Activated CD4-positive, alpha-beta memory T cell treated with anti-CD3 and anti-CD28 coated beads, Interleukin-2, amount 10 ng/mL, durations not matched to agents 7 days and 5 days (primary cell): ENCODE measurements at regions not wholly inside any gene's neighbourhood (a gene's known extent, or its start where the extent isn't known, plus 50 kb on each side); places are given as distances from the start of the nearest gene placed in this dataset.
"Not testable (repeated sequence)": the region's sequence is repeated elsewhere in the genome, so short reads cannot be mapped to it uniquely, and the experiment has no call there.

Source experiments
- CTCF ChIA-PET: fragments of 350-600 bp; sonication (Branson Sonifier 250); formaldehyde crosslinking; loops from one replicate; lab custom pipeline; 2021; ENCODE audit warnings: antibody characterized with exemption, inconsistent platforms; lab: Charles Lee
- POLR2A ChIA-PET: fragments of 350-600 bp; sonication (Branson Sonifier 250); formaldehyde crosslinking; loops from one replicate; lab custom pipeline; 2021; ENCODE audit warnings: antibody characterized with exemption; lab: Charles Lee
- DNase-seq: peaks from one replicate; pipeline ENCODE4 v3.0.0-alpha.2; 2020
- H3K27ac Mint-ChIP-seq: one replicate; pipeline ENCODE4 v1.8.0; 2021; ENCODE audit warnings: mild to moderate bottlenecking, mixed read lengths
- H3K27me3 Mint-ChIP-seq: one replicate; pipeline ENCODE4 v1.8.0; 2021; ENCODE audit warnings: mixed read lengths
- H3K36me3 Mint-ChIP-seq: one replicate; pipeline ENCODE4 v1.8.0; 2021; ENCODE audit warnings: low read depth, mixed read lengths
- H3K4me1 Mint-ChIP-seq: one replicate; pipeline ENCODE4 v1.8.0; 2021; ENCODE audit warnings: mixed read lengths
- H3K4me3 Mint-ChIP-seq: one replicate; pipeline ENCODE4 v1.8.0; 2021; ENCODE audit warnings: mild to moderate bottlenecking, mixed read lengths
- H3K9me3 Mint-ChIP-seq: one replicate; pipeline ENCODE4 v1.8.0; 2021; ENCODE audit warnings: mixed read lengths

DNA sequence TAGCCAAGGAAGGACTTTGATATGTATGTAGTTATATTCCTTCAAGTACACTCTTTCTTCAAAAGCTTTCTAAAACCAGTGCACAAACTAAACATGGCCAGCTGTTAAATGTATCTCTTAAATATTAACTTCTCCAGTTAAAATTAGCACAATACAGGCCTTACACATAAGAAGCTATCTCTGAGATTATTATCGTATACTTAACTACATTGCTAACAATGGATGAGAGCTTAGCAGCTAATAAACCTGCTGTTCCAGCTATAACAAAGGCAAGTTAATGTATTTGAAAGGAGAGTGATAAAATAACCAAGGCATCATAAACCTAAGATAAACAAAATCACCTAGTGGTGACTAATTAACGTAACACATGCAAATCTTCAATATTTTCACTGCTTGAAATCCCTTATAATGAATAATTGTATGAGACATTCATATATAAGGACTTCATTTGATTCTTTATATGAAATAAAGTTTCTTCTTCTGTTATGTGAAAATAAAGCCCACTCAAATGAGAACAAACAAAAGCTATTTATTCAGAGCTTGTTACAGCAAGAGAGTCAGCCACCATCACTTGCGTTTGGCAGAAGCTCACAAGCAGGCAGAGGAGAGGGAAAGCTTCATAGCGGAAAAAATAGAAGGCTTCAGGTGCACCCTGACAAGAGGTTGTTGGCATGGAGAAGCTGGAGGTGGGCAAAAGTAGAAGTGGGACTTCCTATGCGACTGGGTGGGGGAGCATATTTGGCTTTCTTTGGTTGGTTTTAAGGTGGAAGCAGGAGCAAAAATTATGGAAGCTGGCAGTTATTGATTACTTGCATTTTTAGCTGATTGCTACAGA, 274.1 kb upstream of the CHRM3 start:
- CTCF ChIA-PET = interaction anchor here (0.7 kb wide), 1 partner anchor 40 kb away, joined by 3 read pairs; no protein-coding TSS in a partner anchor
- no peaks in the 10 kb centered on the region for H3K4me1 Mint-ChIP-seq
- no peaks in the 10 kb centered on the region for H3K9me3 Mint-ChIP-seq
- H3K27ac Mint-ChIP-seq = no peak overlapping the region
- DNase-seq = no peak
- POLR2A ChIA-PET = no interaction called here
- H3K27me3 Mint-ChIP-seq = no peaks in the 10 kb centered on the region
- H3K4me3 Mint-ChIP-seq = no peak overlapping the region
- no peaks in the 10 kb centered on the region for H3K36me3 Mint-ChIP-seq

DNA sequence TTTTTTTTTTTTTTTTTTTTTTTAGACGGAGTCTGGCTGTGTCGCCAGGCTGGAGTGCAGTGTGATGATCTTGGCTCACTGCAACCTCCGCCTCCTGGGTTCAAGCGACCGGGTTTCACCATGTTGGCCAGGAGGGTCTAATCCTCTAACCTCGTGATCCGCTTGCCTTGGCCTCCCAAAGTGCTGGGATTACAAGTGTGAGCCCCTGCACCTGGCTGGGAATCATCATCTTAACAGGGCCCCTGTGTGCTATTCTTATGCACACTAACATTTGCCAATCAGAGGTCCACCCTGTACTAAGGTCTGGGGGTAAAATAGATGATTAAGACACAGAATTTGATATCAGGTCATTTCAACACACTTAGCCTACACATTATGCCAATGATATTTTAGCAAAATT, 278.7 kb upstream of the CHRM3 start:
- H3K36me3 Mint-ChIP-seq = no peaks in the 10 kb centered on the region
- no peaks in the 10 kb centered on the region for H3K4me1 Mint-ChIP-seq
- H3K4me3 Mint-ChIP-seq = no peak overlapping the region
- POLR2A ChIA-PET = no interaction called here
- H3K27me3 Mint-ChIP-seq = no peaks in the 10 kb centered on the region
- H3K9me3 Mint-ChIP-seq = peaks cover 2% of the 10 kb centered on the region
- CTCF ChIA-PET = interaction anchor here (0.7 kb wide), 1 partner anchor 58 kb away, joined by 3 read pairs; no protein-coding TSS in a partner anchor
- no peak overlapping the region for H3K27ac Mint-ChIP-seq
- DNase-seq = no peak

DNA sequence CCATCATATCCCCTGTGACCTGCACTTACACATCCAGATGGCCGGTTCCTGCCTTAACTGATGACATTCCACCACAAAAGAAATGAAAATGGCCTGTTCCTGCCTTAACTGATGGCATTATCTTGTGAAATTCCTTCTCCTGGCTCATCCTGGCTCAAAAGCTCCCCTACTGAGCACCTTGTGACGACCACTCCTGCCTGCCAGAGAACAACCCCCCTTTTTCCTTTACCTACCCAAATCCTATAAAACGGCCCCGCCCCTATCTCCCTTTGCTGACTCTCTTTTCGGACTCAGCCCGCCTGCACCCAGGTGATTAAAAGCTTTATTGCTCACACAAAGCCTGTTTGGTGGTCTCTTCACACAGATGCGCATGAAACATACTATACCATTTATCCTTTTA, 279.7 kb upstream of the CHRM3 start:
- CTCF ChIA-PET, POLR2A ChIA-PET, H3K36me3 Mint-ChIP-seq, H3K4me1 Mint-ChIP-seq, H3K9me3 Mint-ChIP-seq, H3K27me3 Mint-ChIP-seq, H3K4me3 Mint-ChIP-seq, DNase-seq, H3K27ac Mint-ChIP-seq: not testable (repeated sequence)

DNA sequence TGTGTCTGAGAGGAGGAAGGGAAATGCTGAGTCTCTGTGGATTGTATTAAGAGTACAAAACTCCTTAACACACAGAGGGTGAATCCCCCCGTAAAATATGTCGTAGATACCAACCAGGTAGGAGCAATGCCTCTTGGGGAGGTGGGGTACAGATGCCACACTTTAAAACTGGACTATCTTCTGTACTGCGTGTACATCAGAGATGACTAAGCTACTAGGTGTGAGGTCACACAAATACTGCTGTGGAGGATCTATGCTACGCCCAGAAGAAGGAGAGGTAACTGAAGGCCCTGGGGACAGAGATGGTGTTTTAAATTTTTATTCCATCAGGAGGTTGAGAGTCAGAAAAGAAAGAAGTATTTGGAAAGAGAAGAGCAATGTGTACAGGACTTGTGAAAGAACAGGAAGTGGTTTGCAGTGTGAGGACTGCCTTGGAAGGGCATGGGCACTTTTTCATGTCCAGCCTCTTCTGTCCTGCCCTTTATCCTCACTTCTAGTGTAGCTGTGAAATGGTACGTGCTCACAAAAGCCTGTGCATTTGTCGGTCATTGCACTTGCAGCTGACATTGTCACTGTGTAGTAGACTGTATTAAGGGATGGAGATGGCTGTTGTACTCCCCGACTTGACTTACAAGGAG, 287.8 kb upstream of the CHRM3 start:
- H3K9me3 Mint-ChIP-seq = peaks cover 3% of the 10 kb centered on the region
- no peaks in the 10 kb centered on the region for H3K27me3 Mint-ChIP-seq
- DNase-seq = no peak
- no peaks in the 10 kb centered on the region for H3K4me1 Mint-ChIP-seq
- ChIA-PET CTCF (no interaction called here), POLR2A (no interaction called here)
- H3K4me3 Mint-ChIP-seq = no peak overlapping the region
- no peak overlapping the region for H3K27ac Mint-ChIP-seq
- no peaks in the 10 kb centered on the region for H3K36me3 Mint-ChIP-seq

DNA sequence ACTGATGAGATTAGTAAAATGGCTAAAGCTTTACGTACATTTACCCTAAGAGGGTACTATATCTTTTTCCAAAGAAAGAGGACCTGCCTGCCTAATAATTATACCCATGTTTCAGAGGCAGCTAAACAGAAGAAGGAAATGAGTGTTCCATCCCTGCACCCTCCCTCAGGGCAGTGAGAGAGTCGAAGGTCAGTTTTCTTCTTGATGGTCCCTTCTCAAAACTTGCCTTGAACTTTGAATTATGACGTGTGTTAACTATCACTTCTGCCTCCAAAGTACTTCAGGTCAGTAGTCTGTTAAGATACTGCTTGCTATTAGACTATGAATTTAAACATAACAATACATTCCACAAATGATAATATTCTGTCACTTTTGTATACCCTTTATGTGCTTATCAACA, 294.8 kb upstream of the CHRM3 start:
- Mint-ChIP-seq H3K4me3 (no peak overlapping the region), H3K36me3 (no peaks in the 10 kb centered on the region), H3K4me1 (no peaks in the 10 kb centered on the region), H3K9me3 (peaks cover 3% of the 10 kb centered on the region), H3K27me3 (no peaks in the 10 kb centered on the region), H3K27ac (no peak overlapping the region)
- POLR2A ChIA-PET = no interaction called here
- no peak for DNase-seq
- CTCF ChIA-PET = no interaction called here

DNA sequence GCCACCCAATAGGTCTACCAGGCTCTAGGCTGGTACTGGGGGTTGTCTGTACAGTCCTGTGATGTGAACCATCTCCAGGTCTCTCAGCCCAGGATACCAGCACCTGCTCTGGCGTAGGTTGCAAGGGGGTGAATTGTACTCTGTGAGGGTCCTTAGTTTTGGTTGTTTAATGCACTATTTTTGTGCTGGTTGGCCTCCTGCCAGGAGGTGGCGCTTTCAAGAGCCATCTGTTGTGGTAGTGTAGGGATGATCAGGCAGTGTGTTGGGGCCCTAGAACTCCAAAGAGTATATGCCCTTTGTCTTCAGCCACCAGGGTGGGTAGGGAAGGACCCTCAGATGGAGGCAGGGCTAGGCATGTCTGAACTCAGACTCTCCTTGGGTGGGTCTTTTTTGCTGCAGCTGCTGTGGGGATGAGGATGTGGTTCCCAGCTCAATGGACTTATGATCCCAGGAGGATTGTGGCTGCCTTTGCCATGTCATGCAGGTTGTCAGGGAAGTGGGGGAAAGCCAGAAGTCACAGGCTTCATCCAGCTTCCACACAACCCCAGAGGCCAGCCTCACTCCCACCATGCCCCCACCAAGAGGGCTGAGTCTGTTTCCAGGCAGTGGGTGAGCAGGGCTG, 301.8 kb upstream of the CHRM3 start:
- CTCF ChIA-PET = no interaction called here
- POLR2A ChIA-PET = no interaction called here
- Mint-ChIP-seq H3K4me3 (no peak overlapping the region), H3K9me3 (peaks cover 19% of the 10 kb centered on the region), H3K27ac (no peak overlapping the region), H3K4me1 (no peaks in the 10 kb centered on the region), H3K27me3 (no peaks in the 10 kb centered on the region), H3K36me3 (no peaks in the 10 kb centered on the region)
- DNase-seq = no peak

DNA sequence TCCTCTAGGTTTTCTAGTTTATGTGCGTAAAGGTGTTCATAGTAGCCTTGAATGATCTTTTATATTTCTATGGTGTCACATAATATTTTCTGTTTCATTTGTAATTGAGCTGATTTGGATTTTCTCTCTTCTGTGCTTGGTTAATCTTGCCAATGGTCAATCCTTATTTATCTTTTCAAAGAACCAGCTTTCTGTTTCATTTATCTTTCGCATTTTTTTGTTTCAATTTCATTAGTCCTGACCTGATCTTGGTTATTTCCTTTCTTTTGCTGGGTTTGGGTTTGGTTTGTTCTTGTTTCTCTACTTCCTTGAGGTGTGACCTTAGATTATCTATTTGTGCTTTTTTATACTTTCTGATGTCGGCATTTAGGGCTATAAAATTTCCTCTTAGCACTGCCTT, 304.4 kb upstream of the CHRM3 start:
- H3K4me3 Mint-ChIP-seq, H3K36me3 Mint-ChIP-seq, H3K4me1 Mint-ChIP-seq, DNase-seq, H3K27me3 Mint-ChIP-seq, CTCF ChIA-PET, H3K27ac Mint-ChIP-seq, POLR2A ChIA-PET: not testable (repeated sequence)
- H3K9me3 Mint-ChIP-seq = peaks cover 17% of the 10 kb centered on the region

DNA sequence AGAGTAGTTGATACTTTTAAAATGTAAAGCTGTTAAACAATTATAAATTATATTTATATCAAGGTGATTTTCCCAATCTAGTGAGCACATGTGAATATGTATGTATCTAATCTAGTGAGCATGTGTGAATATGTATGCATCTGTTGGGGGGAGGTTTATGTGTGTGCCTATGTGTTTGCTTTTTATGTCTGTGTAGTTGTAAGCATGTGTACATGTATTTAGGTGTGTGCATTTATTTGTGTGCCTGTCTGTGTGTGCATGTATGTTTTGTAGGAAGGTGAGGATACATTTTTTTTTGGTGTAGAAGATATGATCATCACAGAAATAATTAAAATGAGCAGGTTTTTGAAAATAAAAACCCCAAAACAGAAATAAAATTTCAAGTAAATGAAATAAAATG, 318.9 kb upstream of the CHRM3 start:
- DNase-seq = no peak
- CTCF ChIA-PET = no interaction called here
- no peaks in the 10 kb centered on the region for H3K4me1 Mint-ChIP-seq
- H3K9me3 Mint-ChIP-seq = peaks cover 5% of the 10 kb centered on the region
- H3K27ac Mint-ChIP-seq = no peak overlapping the region
- POLR2A ChIA-PET = no interaction called here
- H3K4me3 Mint-ChIP-seq = no peak overlapping the region
- H3K27me3 Mint-ChIP-seq = no peaks in the 10 kb centered on the region
- no peaks in the 10 kb centered on the region for H3K36me3 Mint-ChIP-seq

DNA sequence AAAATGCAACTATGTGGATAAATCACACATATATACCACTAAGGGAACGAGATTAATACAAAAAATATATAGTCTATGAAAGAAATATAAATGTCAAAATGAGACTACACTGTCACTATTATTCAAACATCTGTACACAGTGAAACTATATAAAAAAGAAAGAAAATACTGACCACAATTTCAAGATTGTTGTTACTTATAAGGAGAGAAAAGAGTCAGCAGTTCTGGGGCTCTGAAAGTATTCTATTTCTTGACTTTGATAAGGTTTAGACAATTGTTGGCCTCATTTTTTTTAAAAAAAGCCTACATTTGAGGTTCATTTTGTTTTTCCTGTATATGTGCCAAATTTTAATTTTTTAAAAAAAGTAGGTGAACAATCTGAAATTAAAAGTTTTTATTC, 319.3 kb upstream of the CHRM3 start:
- no peak overlapping the region for H3K4me3 Mint-ChIP-seq

DNA sequence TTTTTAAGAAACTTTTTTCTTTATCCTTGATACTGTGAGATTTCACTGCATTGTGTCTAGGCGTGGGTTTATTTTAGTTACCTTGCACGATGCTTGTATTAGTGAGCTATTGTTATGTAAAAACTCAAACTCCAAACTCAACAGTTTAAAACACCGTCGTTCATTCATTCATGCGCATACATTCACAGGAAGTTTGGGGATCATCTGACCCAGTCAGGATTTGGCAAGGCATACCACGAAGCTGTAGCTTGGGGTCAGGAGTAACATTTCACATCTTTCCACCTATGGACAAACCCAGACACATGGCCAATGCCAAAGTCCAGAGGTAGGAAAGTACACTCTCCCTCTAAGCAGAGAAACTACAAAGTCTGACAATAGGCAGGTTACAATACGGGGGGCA, 324.6 kb upstream of the CHRM3 start:
- Mint-ChIP-seq H3K4me1 (no peaks in the 10 kb centered on the region), H3K27ac (no peak overlapping the region), H3K9me3 (peaks cover 3% of the 10 kb centered on the region), H3K4me3 (no peak overlapping the region), H3K36me3 (no peaks in the 10 kb centered on the region), H3K27me3 (no peaks in the 10 kb centered on the region)
- ChIA-PET CTCF (no interaction called here), POLR2A (no interaction called here)
- DNase-seq = no peak

More for the DNA sequence above, 319.3 kb upstream of the CHRM3 start:
- Mint-ChIP-seq H3K4me1 (no peaks in the 10 kb centered on the region), H3K27me3 (no peaks in the 10 kb centered on the region), H3K36me3 (no peaks in the 10 kb centered on the region), H3K27ac (no peak overlapping the region), H3K9me3 (peaks cover 5% of the 10 kb centered on the region)
- CTCF ChIA-PET = no interaction called here
- DNase-seq = no peak
- POLR2A ChIA-PET = no interaction called here

DNA sequence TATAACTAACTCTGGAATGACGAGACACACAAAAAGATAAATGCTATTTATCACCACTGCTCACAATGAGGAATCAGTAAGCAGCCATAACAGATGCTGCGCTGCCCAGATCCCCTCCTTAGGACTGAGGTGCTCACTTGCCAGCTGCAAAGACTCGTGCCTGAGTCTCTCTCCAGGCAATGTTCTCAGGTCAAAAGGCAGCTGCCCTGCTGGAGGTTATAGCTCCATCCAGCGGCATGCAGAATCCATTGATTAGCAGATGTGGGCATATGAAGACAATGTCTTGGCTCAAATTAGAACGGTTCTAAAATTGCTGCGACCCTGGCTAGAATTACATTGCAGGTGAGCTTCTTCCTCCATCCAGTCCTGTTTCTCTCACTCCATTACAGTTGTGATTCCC, 328.2 kb upstream of the CHRM3 start:
- Mint-ChIP-seq H3K4me3 (no peak overlapping the region), H3K36me3 (no peaks in the 10 kb centered on the region), H3K9me3 (peaks cover 23% of the 10 kb centered on the region), H3K27ac (no peak overlapping the region), H3K27me3 (no peaks in the 10 kb centered on the region), H3K4me1 (no peaks in the 10 kb centered on the region)
- POLR2A ChIA-PET = no interaction called here
- DNase-seq = no peak
- CTCF ChIA-PET = no interaction called here

DNA sequence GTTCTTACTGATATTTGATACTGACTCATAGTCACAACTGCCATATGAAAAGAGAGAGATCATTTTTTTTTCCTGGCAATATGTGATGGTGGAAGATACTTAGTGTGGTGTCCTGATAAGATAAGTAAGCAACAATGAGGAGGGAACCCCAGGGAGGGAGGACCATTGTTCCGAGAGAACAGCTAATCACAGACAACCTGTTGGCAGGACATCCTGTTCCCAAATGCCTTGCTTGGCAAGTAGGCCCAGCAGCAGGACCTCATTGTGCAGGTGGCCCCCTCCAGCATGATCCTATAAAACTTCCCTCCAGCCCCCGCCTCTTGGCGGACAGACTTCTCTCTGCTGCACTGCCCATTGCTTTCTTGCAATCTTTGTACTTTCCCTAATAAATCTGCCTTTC, 329.4 kb upstream of the CHRM3 start:
- DNase-seq = no peak
- ChIA-PET CTCF (no interaction called here), POLR2A (no interaction called here)
- H3K4me1 Mint-ChIP-seq = no peaks in the 10 kb centered on the region
- H3K27me3 Mint-ChIP-seq = no peaks in the 10 kb centered on the region
- peaks cover 23% of the 10 kb centered on the region for H3K9me3 Mint-ChIP-seq
- H3K4me3 Mint-ChIP-seq = no peak overlapping the region
- no peaks in the 10 kb centered on the region for H3K36me3 Mint-ChIP-seq
- H3K27ac Mint-ChIP-seq = no peak overlapping the region

DNA sequence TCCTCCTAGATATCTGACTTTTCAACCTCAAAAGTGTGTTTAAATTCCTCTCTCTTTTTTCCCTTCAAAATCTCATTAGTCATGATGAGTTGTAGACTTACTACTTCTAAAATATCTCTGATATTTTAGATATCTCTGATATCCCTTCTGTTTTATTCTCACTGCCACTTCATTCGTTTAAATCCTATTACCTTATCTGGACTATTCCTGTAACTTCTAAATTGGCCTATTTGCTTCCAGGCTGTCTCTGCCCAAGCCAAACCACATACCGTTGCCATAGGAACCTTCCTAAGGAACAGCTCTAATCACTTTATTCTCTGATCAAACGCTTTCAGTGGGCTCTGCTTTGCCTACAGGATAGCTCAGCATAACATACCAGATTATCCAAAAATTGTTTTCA, 333.1 kb upstream of the CHRM3 start:
- H3K4me1 Mint-ChIP-seq = no peaks in the 10 kb centered on the region
- H3K27me3 Mint-ChIP-seq = no peaks in the 10 kb centered on the region
- no peaks in the 10 kb centered on the region for H3K36me3 Mint-ChIP-seq
- POLR2A ChIA-PET = no interaction called here
- no peak for DNase-seq
- no peak overlapping the region for H3K4me3 Mint-ChIP-seq
- H3K27ac Mint-ChIP-seq = no peak overlapping the region
- CTCF ChIA-PET = no interaction called here
- H3K9me3 Mint-ChIP-seq = peaks cover 22% of the 10 kb centered on the region
